GM23338 (cell line): ENCODE measurements at regions not wholly inside any gene's neighbourhood (a gene's known extent, or its start where the extent isn't known, plus 50 kb on each side); places are given as distances from the start of the nearest gene placed in this dataset.

ENCODE experiments used
- ATAC-seq: fragments of 200-7000 bp; cut with Tn5 transposase; 3 replicates; pipeline ENCODE4 v1.9.1; 2020
- DNase-seq: peaks from one replicate; pipeline ENCODE4 v3.0.0-alpha.2; 2015; ENCODE audit warnings: low spot score
- H2AFZ ChIP-seq: fragments of 200-600 bp; sonication (generic); 2 replicates; pipeline ENCODE4 v1.8.0; 2016; ENCODE audit warnings: antibody characterized with exemption, mild to moderate bottlenecking, moderate library complexity
- H3F3A ChIP-seq: fragments of 200-600 bp; sonication (generic); replicated peaks from 2 replicates; pipeline ENCODE4 v1.8.0; 2017; ENCODE audit warnings: antibody characterized with exemption, mixed run types, low read depth
- H3K27ac ChIP-seq: fragments of 200-600 bp; sonication (generic); 2 replicates; pipeline ENCODE4 v1.6.1; 2016; ENCODE audit warnings: low read depth
- H3K27me3 ChIP-seq: fragments of 200-600 bp; sonication (generic); 2 replicates; pipeline ENCODE4 v1.8.0; 2016; ENCODE audit warnings: mild to moderate bottlenecking, mixed run types, moderate library complexity; ENCODE audit not compliant: insufficient read depth
- H3K36me3 ChIP-seq: fragments of 200-600 bp; sonication (generic); 2 replicates; pipeline ENCODE4 v1.8.0; 2016; ENCODE audit warnings: mild to moderate bottlenecking; ENCODE audit not compliant: insufficient read depth
- H3K4me1 ChIP-seq: fragments of 200-600 bp; sonication (generic); 2 replicates; pipeline ENCODE4 v1.8.0; 2016; ENCODE audit warnings: mild to moderate bottlenecking, moderate library complexity; ENCODE audit not compliant: insufficient read depth
- H3K4me2 ChIP-seq: fragments of 200-600 bp; sonication (generic); 2 replicates; pipeline ENCODE4 v1.7.1; 2017; ENCODE audit warnings: mixed run types
- H3K4me3 ChIP-seq: fragments of 200-600 bp; sonication (generic); 2 replicates; pipeline ENCODE4 v1.6.1; 2016; ENCODE audit warnings: mixed run types
- H3K79me2 ChIP-seq: fragments of 200-600 bp; sonication (generic); replicated peaks from 2 replicates; pipeline ENCODE4 v1.8.0; 2017; ENCODE audit warnings: mild to moderate bottlenecking; ENCODE audit not compliant: insufficient read depth
- H3K9me2 ChIP-seq: fragments of 200-600 bp; sonication (generic); 2 replicates; pipeline ENCODE4 v1.8.0; 2017; ENCODE audit not compliant: insufficient read depth
- H4K20me1 ChIP-seq: fragments of 200-600 bp; sonication (generic); replicated peaks from 2 replicates; pipeline ENCODE4 v1.8.0; 2017; ENCODE audit warnings: mild to moderate bottlenecking; ENCODE audit not compliant: insufficient read depth
- H3K27ac Mint-ChIP-seq: 2 replicates; pipeline ENCODE4 v1.8.0; 2020; ENCODE audit warnings: inconsistent platforms, mild to moderate bottlenecking, moderate library complexity, mixed read lengths
- H3K27me3 Mint-ChIP-seq: 3 replicates; pipeline ENCODE4 v1.8.0; 2022; ENCODE audit warnings: low read depth, mild to moderate bottlenecking, moderate library complexity, mixed read lengths, inconsistent platforms; ENCODE audit not compliant: insufficient read depth, poor library complexity
- H3K36me3 Mint-ChIP-seq: 3 replicates; pipeline ENCODE4 v1.8.0; 2021; ENCODE audit warnings: low read depth, mild to moderate bottlenecking, inconsistent platforms, moderate library complexity, mixed read lengths
- H3K4me1 Mint-ChIP-seq: 3 replicates; pipeline ENCODE4 v1.8.0; 2020; ENCODE audit warnings: mild to moderate bottlenecking, inconsistent platforms, mixed read lengths
- H3K4me3 Mint-ChIP-seq: 3 replicates; pipeline ENCODE4 v1.8.0; 2021; ENCODE audit warnings: moderate library complexity, mild to moderate bottlenecking, inconsistent platforms, mixed read lengths
- H3K9me3 Mint-ChIP-seq: 3 replicates; pipeline ENCODE4 v1.8.0; 2020; ENCODE audit warnings: moderate library complexity, mild to moderate bottlenecking, inconsistent platforms, mixed read lengths
- CREB1 ChIP-seq: fragments of 250-450 bp; sonication (Bioruptor Pico); IDR thresholded peaks from 2 replicates; pipeline ENCODE4 v1.5.0; 2020; ENCODE audit warnings: low read depth, mild to moderate bottlenecking, moderate library complexity
- CTCF ChIP-seq, 2 experiments: fragments of 200-600 bp in 1 of 2; sonication (generic) in 1 of 2; conservative IDR thresholded peaks; 2 replicates each; pipeline versions ENCODE4 v1.5.1 to v1.6.1; 2016 to 2017; ENCODE audit warnings: antibody characterized with exemption in 2 of 2, low read depth in 2 of 2, mild to moderate bottlenecking in 2 of 2, moderate library complexity in 1 of 2
- EZH2 ChIP-seq: fragments of 200-600 bp; sonication (generic); IDR thresholded peaks from one replicate; pipeline ENCODE4 v1.8.0; 2017; ENCODE audit warnings: antibody characterized with exemption, mild to moderate bottlenecking, low read depth; ENCODE audit not compliant: unreplicated experiment
- EZH2phosphoT487 ChIP-seq: fragments of 200-600 bp; sonication (generic); IDR thresholded peaks from one replicate; pipeline ENCODE4 v1.8.1; 2018; ENCODE audit warnings: antibody characterized with exemption; ENCODE audit not compliant: unreplicated experiment
- JUNB ChIP-seq: IDR thresholded peaks from one replicate; pipeline ENCODE4 v1.6.1; 2016; ENCODE audit warnings: antibody characterized with exemption; ENCODE audit not compliant: unreplicated experiment
- NANOG ChIP-seq: IDR thresholded peaks from 2 replicates; pipeline ENCODE4 v1.6.1; 2016; ENCODE audit warnings: antibody characterized with exemption, borderline replicate concordance
- POLR2AphosphoS5 ChIP-seq: IDR thresholded peaks from 2 replicates; pipeline ENCODE4 v1.6.1; 2016; ENCODE audit warnings: antibody characterized with exemption, low read depth
- STAT1 ChIP-seq: IDR thresholded peaks from one replicate; pipeline ENCODE4 v1.6.1; 2016; ENCODE audit warnings: antibody characterized with exemption; ENCODE audit not compliant: unreplicated experiment
- ZNF114 ChIP-seq: fragments of 250-450 bp; sonication (Bioruptor Pico); IDR thresholded peaks from 2 replicates; pipeline ENCODE4 v1.5.0; 2020; ENCODE audit warnings: mild to moderate bottlenecking, moderate library complexity
- ZNF331 ChIP-seq: fragments of 250-450 bp; sonication (Bioruptor Pico); IDR thresholded peaks from 2 replicates; pipeline ENCODE4 v1.5.0; 2020; ENCODE audit warnings: low read depth, mild to moderate bottlenecking, moderate library complexity
- ZNF462 ChIP-seq: fragments of 250-450 bp; sonication (Bioruptor Pico); IDR thresholded peaks from 2 replicates; pipeline ENCODE4 v1.5.0; 2020; ENCODE audit warnings: mild to moderate bottlenecking, moderate library complexity
- TF ChIP-seq, protein P1 (sequence below): IDR thresholded peaks from 2 replicates; pipeline ENCODE4 v1.6.1; 2016; ENCODE audit warnings: antibody characterized with exemption

DNA sequence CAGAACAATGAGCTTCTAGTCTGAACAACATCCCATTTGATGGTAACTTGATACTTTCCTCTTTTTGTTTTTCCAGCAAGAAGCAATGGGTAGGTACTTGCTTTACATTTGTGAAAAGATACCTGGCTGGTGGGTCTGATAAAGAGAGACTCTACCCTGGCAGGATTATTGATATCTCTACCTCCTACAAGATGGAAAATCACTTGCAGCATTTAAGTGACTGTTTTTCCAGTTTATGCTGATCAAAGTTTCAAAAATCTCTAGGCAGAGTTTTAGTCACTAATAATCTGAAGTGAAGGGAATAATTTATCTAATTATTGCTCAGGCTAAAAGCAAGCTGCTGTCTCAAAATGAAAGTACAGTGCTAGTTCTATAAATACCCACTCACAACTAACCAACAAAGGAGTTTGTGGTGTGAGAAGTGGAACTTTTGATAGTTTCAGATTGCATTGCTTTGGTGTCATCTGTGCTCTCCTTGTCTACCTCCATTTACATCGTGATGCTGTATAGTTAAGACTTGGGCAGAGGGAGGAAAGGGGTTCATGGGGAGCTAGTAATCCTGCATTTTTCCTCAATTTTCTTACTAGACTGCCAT lies 86.0 kb upstream of the ANKRD1 start:
- H3K4me3 ChIP-seq, result no peak overlapping the region

More for the DNA sequence above, 86.0 kb upstream of the ANKRD1 start:
- no peaks in the 10 kb centered on the region for H3K36me3 ChIP-seq
- peaks cover 3% of the 10 kb centered on the region; the same call in 2 of the 3 replicates for H3K4me1 Mint-ChIP-seq
- no peaks in the 10 kb centered on the region for H4K20me1 ChIP-seq
- no peak overlapping the region for H3K27ac ChIP-seq
- H3K27me3 ChIP-seq, result no peaks in the 10 kb centered on the region
- TF ChIP-seq CTCF (conservative IDR thresholded peaks at IDR 0.05; ENCODE audit: low read depth in 2 of 2) (no peak), ZNF462 (CRISPR knock-in tag) (no peak), STAT1 (no peak), POLR2AphosphoS5 (no peak), CREB1 (CRISPR knock-in tag) (no peak), EZH2phosphoT487 (no peak), JUNB (no peak), EZH2 (no peak), NANOG (no peak), ZNF114 (no peak), ZNF331 (CRISPR knock-in tag) (no peak)
- TF ChIP-seq, protein P1, sequence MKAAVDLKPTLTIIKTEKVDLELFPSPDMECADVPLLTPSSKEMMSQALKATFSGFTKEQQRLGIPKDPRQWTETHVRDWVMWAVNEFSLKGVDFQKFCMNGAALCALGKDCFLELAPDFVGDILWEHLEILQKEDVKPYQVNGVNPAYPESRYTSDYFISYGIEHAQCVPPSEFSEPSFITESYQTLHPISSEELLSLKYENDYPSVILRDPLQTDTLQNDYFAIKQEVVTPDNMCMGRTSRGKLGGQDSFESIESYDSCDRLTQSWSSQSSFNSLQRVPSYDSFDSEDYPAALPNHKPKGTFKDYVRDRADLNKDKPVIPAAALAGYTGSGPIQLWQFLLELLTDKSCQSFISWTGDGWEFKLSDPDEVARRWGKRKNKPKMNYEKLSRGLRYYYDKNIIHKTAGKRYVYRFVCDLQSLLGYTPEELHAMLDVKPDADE, result no peak
- no peak overlapping the region for H3K4me2 ChIP-seq
- no peak for DNase-seq
- H2AFZ ChIP-seq, result no peak overlapping the region
- H3K9me2 ChIP-seq, result no peaks in the 10 kb centered on the region
- no peaks in the 10 kb centered on the region for H3K4me1 ChIP-seq
- no peaks in the 10 kb centered on the region for H3F3A ChIP-seq
- H3K27ac Mint-ChIP-seq, result no peak overlapping the region
- no peak for ATAC-seq
- H3K27me3 Mint-ChIP-seq, result no peaks in the 10 kb centered on the region
- H3K79me2 ChIP-seq, result no peaks in the 10 kb centered on the region
- H3K4me3 Mint-ChIP-seq, result no peak overlapping the region
- no peaks in the 10 kb centered on the region for H3K9me3 Mint-ChIP-seq
- H3K36me3 Mint-ChIP-seq, result no peaks in the 10 kb centered on the region
